ENCODE measurements at regions not wholly inside any gene's neighbourhood (a gene's known extent, or its start where the extent isn't known, plus 50 kb on each side); places are given as distances from the start of the nearest gene placed in this dataset.
"Not testable (repeated sequence)": the region's sequence is repeated elsewhere in the genome, so short reads cannot be mapped to it uniquely, and the experiment has no call there.

- DNase-seq = no peak
These were observed 384.9 kb downstream of the HLX start for GRCh38 chr1:221263831-221264767.

GRCh38 chr1:221264848-221265247 lies 385.6 kb downstream of the HLX start:
- DNase-seq = no peak

- DNase-seq = no peak
These were observed 389.1 kb downstream of the HLX start for GRCh38 chr1:221268295-221268694.

GRCh38 chr1:221271701-221272100 lies 392.5 kb downstream of the HLX start:
- no peak for DNase-seq

GRCh38 chr1:221272940-221273339 lies 393.7 kb downstream of the HLX start:
- DNase-seq = no peak

GRCh38 chr1:221274373-221274772 lies 395.1 kb downstream of the HLX start:
- DNase-seq = no peak

- no peak for DNase-seq
These were observed 397.7 kb downstream of the HLX start for GRCh38 chr1:221276896-221277409.

- no peak for DNase-seq
These were observed 399.9 kb downstream of the HLX start for GRCh38 chr1:221279146-221279545.

GRCh38 chr1:221283532-221283931 lies 404.3 kb downstream of the HLX start:
- no peak for DNase-seq

GRCh38 chr1:221284028-221284427 lies 404.8 kb downstream of the HLX start:
- DNase-seq = no peak

- not testable (repeated sequence) for DNase-seq
These were observed 405.7 kb downstream of the HLX start for GRCh38 chr1:221284991-221285390.

GRCh38 chr1:221285458-221286210 lies 406.4 kb downstream of the HLX start:
- DNase-seq = not testable (repeated sequence)

- no peak for DNase-seq
These were observed 407.2 kb downstream of the HLX start for GRCh38 chr1:221286399-221286798.

- DNase-seq = no peak
These were observed 409.9 kb downstream of the HLX start for GRCh38 chr1:221289103-221289502.

GRCh38 chr1:221290669-221291068 lies 411.4 kb downstream of the HLX start:
- DNase-seq = no peak

- no peak for DNase-seq
These were observed 411.9 kb downstream of the HLX start for GRCh38 chr1:221291113-221291512.

- DNase-seq = no peak
These were observed 413.4 kb downstream of the HLX start for GRCh38 chr1:221292652-221293051.

- no peak for DNase-seq
These were observed 415.0 kb downstream of the HLX start for GRCh38 chr1:221294242-221294641.

GRCh38 chr1:221302357-221302756 lies 423.1 kb downstream of the HLX start:
- DNase-seq = no peak

GRCh38 chr1:221302810-221303209 lies 423.6 kb downstream of the HLX start:
- no peak for DNase-seq

- no peak for DNase-seq
These were observed 424.4 kb downstream of the HLX start for GRCh38 chr1:221303623-221304022.

- DNase-seq = no peak
These were observed 427.0 kb downstream of the HLX start for GRCh38 chr1:221306239-221306638.

Data from activated CD8-positive, alpha-beta memory T cell treated with anti-CD3 and anti-CD28 coated beads for 24 hours (primary cell).